Astrocyte of the spinal cord (primary cell): ENCODE measurements at regions not wholly inside any gene's neighbourhood (a gene's known extent, or its start where the extent isn't known, plus 50 kb on each side); places are given as distances from the start of the nearest gene placed in this dataset.

Experiments
- DNase-seq: peaks from one replicate; pipeline ENCODE4 v3.0.0; 2011; ENCODE audit warnings: low read depth, low spot score
- H3K4me3 ChIP-seq: 2 replicates; pipeline ENCODE4 v1.5.1; 2011; ENCODE audit warnings: low read depth, mild to moderate bottlenecking, low read length, moderate library complexity
- in situ Hi-C: cut with HindIII; loops from 2 replicates; pipeline ENCODE4 v1.10.0; 2017; ENCODE audit warnings: low sequenced_read_pairs
- TF ChIP-seq, protein P1 (sequence below): IDR thresholded peaks from 2 replicates; pipeline ENCODE4 v1.5.1; 2012; ENCODE audit warnings: low read depth, mild to moderate bottlenecking, low read length, inconsistent platforms

DNA sequence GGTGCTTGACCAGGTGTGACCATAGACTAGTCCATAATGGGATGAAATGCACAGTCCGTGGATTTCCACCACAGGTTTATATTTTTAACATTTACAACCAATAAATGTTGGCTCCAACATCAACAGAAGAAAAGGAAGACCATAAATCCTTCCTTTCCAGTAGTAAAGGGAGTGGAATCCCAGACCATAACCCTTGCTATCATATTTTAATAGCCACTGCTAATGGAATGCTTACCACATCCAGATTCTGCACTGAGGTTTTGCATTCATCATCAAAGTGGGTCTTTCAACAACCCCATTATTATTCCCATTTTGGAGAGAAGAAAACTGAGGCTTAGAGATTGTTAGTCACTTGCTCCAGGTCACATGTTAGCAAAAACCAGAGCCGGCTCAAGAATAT, 106.7 kb downstream of the FOXL1 start:
- DNase-seq: no peak
- in situ Hi-C loops: no loop called here
- H3K4me3 ChIP-seq: no peak overlapping the region
- TF ChIP-seq, protein P1, sequence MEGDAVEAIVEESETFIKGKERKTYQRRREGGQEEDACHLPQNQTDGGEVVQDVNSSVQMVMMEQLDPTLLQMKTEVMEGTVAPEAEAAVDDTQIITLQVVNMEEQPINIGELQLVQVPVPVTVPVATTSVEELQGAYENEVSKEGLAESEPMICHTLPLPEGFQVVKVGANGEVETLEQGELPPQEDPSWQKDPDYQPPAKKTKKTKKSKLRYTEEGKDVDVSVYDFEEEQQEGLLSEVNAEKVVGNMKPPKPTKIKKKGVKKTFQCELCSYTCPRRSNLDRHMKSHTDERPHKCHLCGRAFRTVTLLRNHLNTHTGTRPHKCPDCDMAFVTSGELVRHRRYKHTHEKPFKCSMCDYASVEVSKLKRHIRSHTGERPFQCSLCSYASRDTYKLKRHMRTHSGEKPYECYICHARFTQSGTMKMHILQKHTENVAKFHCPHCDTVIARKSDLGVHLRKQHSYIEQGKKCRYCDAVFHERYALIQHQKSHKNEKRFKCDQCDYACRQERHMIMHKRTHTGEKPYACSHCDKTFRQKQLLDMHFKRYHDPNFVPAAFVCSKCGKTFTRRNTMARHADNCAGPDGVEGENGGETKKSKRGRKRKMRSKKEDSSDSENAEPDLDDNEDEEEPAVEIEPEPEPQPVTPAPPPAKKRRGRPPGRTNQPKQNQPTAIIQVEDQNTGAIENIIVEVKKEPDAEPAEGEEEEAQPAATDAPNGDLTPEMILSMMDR: no peak

DNA sequence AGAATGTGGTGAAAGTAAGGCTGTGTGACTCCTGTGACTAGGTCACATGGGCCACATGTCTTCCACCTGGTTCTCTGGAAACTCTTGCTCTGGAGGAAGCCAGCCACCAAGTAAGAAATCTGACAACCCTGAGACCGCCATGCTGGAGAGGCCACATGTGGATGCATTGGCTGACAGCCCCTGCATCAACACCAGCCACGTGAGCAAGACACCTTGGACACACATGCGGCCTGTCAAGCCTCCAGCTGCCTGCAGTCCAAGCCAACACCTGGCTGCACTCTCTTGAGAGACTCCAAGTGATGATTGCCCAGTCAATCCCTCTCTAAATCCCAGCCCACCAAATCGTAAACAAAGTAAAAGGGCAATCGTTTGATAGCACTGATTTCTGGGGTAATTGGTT, 112.6 kb downstream of the FOXL1 start:
- TF ChIP-seq, protein P1: no peak
- in situ Hi-C loops: no loop called here
- no peak overlapping the region for H3K4me3 ChIP-seq
- DNase-seq: no peak

DNA sequence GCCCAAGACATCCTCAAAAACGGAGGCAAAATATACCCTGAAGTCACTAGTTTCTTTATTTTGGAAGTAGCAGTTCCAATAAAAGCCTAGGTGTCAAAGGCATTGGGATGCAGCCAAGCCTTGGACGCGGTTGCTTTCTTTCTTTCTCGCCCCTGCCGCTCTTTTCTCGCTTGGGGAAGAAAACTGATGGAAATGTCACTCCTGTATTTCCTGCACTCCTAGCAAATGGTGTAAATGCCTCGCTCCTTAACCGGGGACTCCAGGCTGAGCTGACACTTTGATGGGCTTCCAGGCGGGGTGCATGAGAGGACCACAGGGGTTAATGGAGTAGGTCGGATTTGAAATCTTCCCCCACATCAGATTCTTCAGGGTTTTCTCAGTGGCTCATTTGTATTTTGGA, 114.1 kb downstream of the FOXL1 start:
- TF ChIP-seq, protein P1: no peak
- no peak overlapping the region for H3K4me3 ChIP-seq
- DNase-seq: no peak
- in situ Hi-C loops: no loop called here

DNA sequence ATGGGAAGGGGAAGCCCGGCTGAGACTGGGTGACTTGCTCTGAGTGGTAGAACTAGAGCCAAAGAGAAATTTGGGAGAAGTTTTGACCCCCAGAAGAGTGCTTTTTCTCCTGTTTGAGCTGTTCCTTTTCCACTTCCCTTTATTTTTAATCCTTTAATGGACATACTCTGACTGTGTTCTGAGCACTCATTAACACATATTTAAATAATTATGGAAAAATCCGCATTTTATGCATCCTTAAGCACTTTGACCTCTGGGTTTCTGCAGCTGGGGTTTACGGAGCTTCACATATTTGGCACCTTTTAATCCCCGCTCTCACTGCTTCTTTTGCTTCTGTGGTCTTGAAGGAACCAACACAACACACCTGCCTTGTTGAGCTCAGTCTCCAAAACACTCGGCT, 114.7 kb downstream of the FOXL1 start:
- in situ Hi-C loops: no loop called here
- DNase-seq: no peak
- H3K4me3 ChIP-seq: no peak overlapping the region
- TF ChIP-seq, protein P1: no peak

DNA sequence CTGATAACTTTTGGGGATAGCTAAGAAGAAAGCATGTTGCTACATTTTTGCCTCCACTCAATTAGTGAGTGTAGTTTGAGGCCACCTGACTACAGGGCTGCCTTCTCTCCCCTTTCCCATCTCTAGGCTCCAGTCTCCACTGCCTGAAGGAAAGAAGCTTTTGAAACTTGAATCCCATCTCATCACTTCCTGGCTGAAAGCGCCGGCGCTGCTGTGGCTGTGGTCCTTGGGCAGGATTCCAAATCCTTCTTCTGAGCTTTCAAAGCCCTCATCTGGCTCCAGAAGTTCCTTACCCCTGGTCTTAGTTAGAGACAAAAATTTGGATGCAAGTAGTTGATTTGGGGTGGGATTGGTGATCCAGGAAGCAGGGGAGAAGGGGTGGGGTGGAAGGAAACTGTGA, 119.4 kb downstream of the FOXL1 start:
- TF ChIP-seq, protein P1: no peak

DNA sequence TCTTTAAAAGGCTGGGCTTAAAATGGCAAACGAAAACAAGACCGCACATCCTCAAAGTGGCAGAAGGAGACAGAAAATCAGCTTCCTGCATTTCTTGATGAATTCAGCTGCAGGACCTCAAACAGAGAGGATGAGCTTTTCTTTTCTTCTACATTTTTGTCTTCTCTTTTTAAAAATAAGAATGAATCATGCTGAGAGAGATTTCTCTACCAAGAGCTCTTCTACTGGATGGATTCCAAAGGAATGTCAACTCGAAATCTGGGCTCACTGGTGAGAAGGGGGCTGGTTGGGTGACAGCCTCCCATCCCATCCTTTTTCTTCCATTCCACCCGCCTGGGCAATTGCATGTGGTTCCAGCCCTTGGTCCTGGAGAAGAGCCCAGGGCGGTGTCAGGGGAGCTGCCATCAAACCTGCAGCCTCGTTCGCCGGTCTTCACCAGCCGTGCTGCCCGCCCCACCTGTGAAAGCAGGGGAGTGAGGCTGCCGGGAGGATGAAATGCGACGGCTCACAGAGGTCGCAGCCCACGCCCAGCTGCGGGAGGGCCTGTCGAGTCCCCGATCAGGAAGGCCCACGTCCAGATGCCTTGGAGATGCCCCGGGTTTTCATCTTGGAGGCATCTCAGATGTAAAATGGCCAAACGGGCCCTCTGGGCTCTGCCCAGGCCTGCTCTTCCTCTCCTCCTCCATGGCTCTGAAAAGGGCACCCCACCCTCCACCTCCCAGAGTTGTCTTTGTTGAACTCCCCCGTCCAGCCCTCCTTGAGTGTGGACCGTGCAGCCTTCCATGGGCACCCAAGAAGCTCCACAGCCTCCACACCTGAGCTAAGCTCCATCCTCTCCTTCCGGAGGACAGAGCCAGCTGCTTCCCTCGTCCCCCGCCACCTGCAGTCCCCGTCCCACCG, 121.9 kb downstream of the FOXL1 start:
- no peak overlapping the region for H3K4me3 ChIP-seq
- in situ Hi-C loops: no loop called here
- TF ChIP-seq, protein P1: no peak
- DNase-seq: peak; percentile 28

More for the DNA sequence above, 119.4 kb downstream of the FOXL1 start:
- in situ Hi-C loops: no loop called here
- peak; percentile 55 for DNase-seq
- no peak overlapping the region for H3K4me3 ChIP-seq
